Erythroblast (primary cell): ENCODE measurements at regions not wholly inside any gene's neighbourhood (a gene's known extent, or its start where the extent isn't known, plus 50 kb on each side); places are given as distances from the start of the nearest gene placed in this dataset.

Experiments
- GATA1 ChIP-seq: IDR thresholded peaks from 2 replicates; pipeline ENCODE4 v1.6.1; 2011; ENCODE audit warnings: low read depth, mild to moderate bottlenecking, control low read depth, low read length, moderate library complexity
- POLR2A ChIP-seq: IDR thresholded peaks from 2 replicates; pipeline ENCODE4 v1.6.1; 2011; ENCODE audit warnings: mild to moderate bottlenecking, low read length

DNA sequence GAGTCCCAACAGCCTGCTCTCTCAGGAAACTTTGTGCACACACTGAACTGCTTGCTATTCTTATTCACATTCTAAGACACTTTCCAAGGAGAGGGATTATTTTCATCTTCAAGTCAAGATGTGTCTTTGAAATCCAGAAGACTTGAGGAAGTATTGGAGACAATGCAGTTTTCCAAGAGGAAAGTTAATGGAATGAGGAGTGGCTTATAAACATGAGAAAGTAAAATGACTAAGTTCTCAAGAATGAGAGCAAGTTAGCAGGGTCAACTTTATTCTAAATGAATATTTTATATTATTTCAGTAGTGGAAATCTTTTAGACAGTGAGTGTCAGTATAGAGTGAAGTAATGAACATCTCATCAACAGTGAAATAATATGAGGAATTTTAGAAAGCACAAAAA is 1239.3 kb downstream of the MRPL39 start:
- TF ChIP-seq POLR2A (no peak), GATA1 (no peak)
